Activated naive CD4-positive, alpha-beta T cell treated with anti-CD3 and anti-CD28 coated beads, Interleukin-2, amount 50 U/mL, for 72 hours (primary cell): ENCODE measurements at regions not wholly inside any gene's neighbourhood (a gene's known extent, or its start where the extent isn't known, plus 50 kb on each side); places are given as distances from the start of the nearest gene placed in this dataset.

Experiments used
- ATAC-seq, 2 donors: fragments of 150-1000 bp; cut with Tn5 transposase; 2 replicates each; pipeline ENCODE4 v1.10.0; 2021; ENCODE audit warnings: mild to moderate bottlenecking in 2 of 2, moderate library complexity in 2 of 2
- DNase-seq, 2 donors: peaks; one replicate each; pipeline ENCODE4 v3.0.0; 2021 to 2022; ENCODE audit warnings: low spot score in 2 of 2
- H3K27ac Mint-ChIP-seq, 2 donors: one replicate each; pipeline ENCODE4 v1.8.0; 2022; ENCODE audit warnings: mild to moderate bottlenecking in 2 of 2, mixed read lengths in 2 of 2
- H3K36me3 Mint-ChIP-seq, 2 donors: one replicate each; pipeline ENCODE4 v1.8.0; 2022; ENCODE audit warnings: mixed read lengths in 2 of 2
- H3K9me3 Mint-ChIP-seq, 2 donors: one replicate each; pipeline ENCODE4 v1.8.0; 2022; ENCODE audit warnings: mixed read lengths in 2 of 2

- ATAC-seq (no peak), DNase-seq (no peak)
- Mint-ChIP-seq H3K36me3 (peaks cover 6 to 33% of the 10 kb centered on the region in 2 donors), H3K27ac (peak overlapping the region; percentile 93 to 95), H3K9me3 (peaks cover 0 to 5% of the 10 kb centered on the region in 2 donors)
Measured at GRCh38 chr18:46250812-46251173, 146.6 kb downstream of the HAUS1 start.

- H3K36me3 Mint-ChIP-seq = peaks cover 9 to 39% of the 10 kb centered on the region in 2 donors
- DNase-seq (no peak), ATAC-seq (no peak)
- peak overlapping the region; percentile 3 to 63 for H3K27ac Mint-ChIP-seq
- H3K9me3 Mint-ChIP-seq = peaks cover 0 to 5% of the 10 kb centered on the region in 2 donors
Measured at GRCh38 chr18:46252759-46253158, 148.6 kb downstream of the HAUS1 start.

GRCh38 chr18:46253498-46253897 lies 149.3 kb downstream of the HAUS1 start:
- DNase-seq = no peak
- no peak for ATAC-seq
- H3K27ac Mint-ChIP-seq = peak overlapping the region in 1 of 2 donors; percentile 63
- H3K9me3 Mint-ChIP-seq = peaks cover 0 to 5% of the 10 kb centered on the region in 2 donors
- H3K36me3 Mint-ChIP-seq = peaks cover 9 to 33% of the 10 kb centered on the region in 2 donors

GRCh38 chr18:46256078-46256477 lies 151.9 kb downstream of the HAUS1 start:
- no peaks in the 10 kb centered on the region for H3K9me3 Mint-ChIP-seq
- no peak overlapping the region for H3K27ac Mint-ChIP-seq
- DNase-seq (no peak), ATAC-seq (no peak)
- peaks cover 9 to 37% of the 10 kb centered on the region in 2 donors for H3K36me3 Mint-ChIP-seq

- ATAC-seq (no peak), DNase-seq (no peak)
- H3K27ac Mint-ChIP-seq = peak overlapping the region in 1 of 2 donors; percentile 22
Measured at GRCh38 chr18:46257366-46257765, 153.2 kb downstream of the HAUS1 start.

GRCh38 chr18:46260016-46260878 lies 156.1 kb downstream of the HAUS1 start:
- DNase-seq (no peak), ATAC-seq (no peak)
- Mint-ChIP-seq H3K36me3 (peaks cover 10 to 42% of the 10 kb centered on the region in 2 donors), H3K9me3 (no peaks in the 10 kb centered on the region), H3K27ac (peak overlapping the region; percentile 30 to 44)

More at GRCh38 chr18:46257366-46257765, 153.2 kb downstream of the HAUS1 start:
- no peaks in the 10 kb centered on the region for H3K9me3 Mint-ChIP-seq
- peaks cover 9 to 39% of the 10 kb centered on the region in 2 donors for H3K36me3 Mint-ChIP-seq

GRCh38 chr18:46260879-46261143 lies 156.6 kb downstream of the HAUS1 start:
- H3K9me3 Mint-ChIP-seq = no peaks in the 10 kb centered on the region
- H3K36me3 Mint-ChIP-seq = peaks cover 8 to 41% of the 10 kb centered on the region in 2 donors
- H3K27ac Mint-ChIP-seq = peak overlapping the region in 1 of 2 donors; percentile 44
- ATAC-seq (no peak), DNase-seq (no peak)

GRCh38 chr18:46261799-46262198 lies 157.6 kb downstream of the HAUS1 start:
- Mint-ChIP-seq H3K27ac (no peak overlapping the region), H3K9me3 (no peaks in the 10 kb centered on the region), H3K36me3 (peaks cover 5 to 39% of the 10 kb centered on the region in 2 donors)
- DNase-seq (no peak), ATAC-seq (no peak)

- no peak for ATAC-seq
Measured at GRCh38 chr18:46262856-46263255, 158.7 kb downstream of the HAUS1 start.

GRCh38 chr18:46264255-46264654 lies 160.1 kb downstream of the HAUS1 start:
- ATAC-seq (peak in 1 of 2 donors; percentile 76), DNase-seq (no peak)
- Mint-ChIP-seq H3K9me3 (no peaks in the 10 kb centered on the region), H3K27ac (no peak overlapping the region), H3K36me3 (peaks cover 5 to 34% of the 10 kb centered on the region in 2 donors)

More at GRCh38 chr18:46262856-46263255, 158.7 kb downstream of the HAUS1 start:
- peaks cover 5 to 34% of the 10 kb centered on the region in 2 donors for H3K36me3 Mint-ChIP-seq
- H3K9me3 Mint-ChIP-seq = no peaks in the 10 kb centered on the region
- DNase-seq = no peak
- H3K27ac Mint-ChIP-seq = peak overlapping the region in 1 of 2 donors; percentile 82

- Mint-ChIP-seq H3K36me3 (peaks cover 5 to 29% of the 10 kb centered on the region in 2 donors), H3K27ac (peak overlapping the region; percentile 12 to 59), H3K9me3 (no peaks in the 10 kb centered on the region)
- DNase-seq (no peak), ATAC-seq (peak; percentile 43 to 63)
Measured at GRCh38 chr18:46265196-46266156, 161.3 kb downstream of the HAUS1 start.

GRCh38 chr18:46266473-46266872 lies 162.3 kb downstream of the HAUS1 start:
- DNase-seq = no peak
- Mint-ChIP-seq H3K27ac (no peak overlapping the region), H3K36me3 (peaks cover 5 to 25% of the 10 kb centered on the region in 2 donors), H3K9me3 (no peaks in the 10 kb centered on the region)
- ATAC-seq = no peak

- Mint-ChIP-seq H3K27ac (no peak overlapping the region), H3K36me3 (peaks cover 3 to 18% of the 10 kb centered on the region in 2 donors), H3K9me3 (no peaks in the 10 kb centered on the region)
- ATAC-seq = no peak
- DNase-seq = no peak
Measured at GRCh38 chr18:46268671-46269070, 164.5 kb downstream of the HAUS1 start.

- ATAC-seq (peak in 1 of 2 donors; percentile 63), DNase-seq (no peak)
- peaks cover 0 to 12% of the 10 kb centered on the region in 2 donors for H3K36me3 Mint-ChIP-seq
- peak overlapping the region in 1 of 2 donors; percentile 23 for H3K27ac Mint-ChIP-seq
- H3K9me3 Mint-ChIP-seq = no peaks in the 10 kb centered on the region
Measured at GRCh38 chr18:46269275-46269674, 165.1 kb downstream of the HAUS1 start.

- H3K27ac Mint-ChIP-seq = no peak overlapping the region
- H3K36me3 Mint-ChIP-seq = no peaks in the 10 kb centered on the region
- H3K9me3 Mint-ChIP-seq = no peaks in the 10 kb centered on the region
- DNase-seq = no peak
- no peak for ATAC-seq
Measured at GRCh38 chr18:46271488-46271887, 167.3 kb downstream of the HAUS1 start.

GRCh38 chr18:46273861-46274260 lies 169.7 kb downstream of the HAUS1 start:
- Mint-ChIP-seq H3K9me3 (no peaks in the 10 kb centered on the region), H3K36me3 (no peaks in the 10 kb centered on the region), H3K27ac (no peak overlapping the region)
- no peak for ATAC-seq
- peak in 1 of 2 donors; percentile 14 for DNase-seq

- H3K27ac Mint-ChIP-seq = no peak overlapping the region
- DNase-seq (no peak), ATAC-seq (no peak)
- H3K9me3 Mint-ChIP-seq = no peaks in the 10 kb centered on the region
- no peaks in the 10 kb centered on the region for H3K36me3 Mint-ChIP-seq
Measured at GRCh38 chr18:46274266-46274665, 170.1 kb downstream of the HAUS1 start.
